Neural cell (in vitro differentiated cells): ENCODE measurements at regions not wholly inside any gene's neighbourhood (a gene's known extent, or its start where the extent isn't known, plus 50 kb on each side); places are given as distances from the start of the nearest gene placed in this dataset.
"Not testable (repeated sequence)": the region's sequence is repeated elsewhere in the genome, so short reads cannot be mapped to it uniquely, and the experiment has no call there.

Source experiments
- H2AFZ ChIP-seq: fragments of 200-600, 300-800 bp; sonication (generic), shearing (Covaris generic); 2 replicates; pipeline ENCODE4 v1.6.0; 2014; ENCODE audit warnings: low read depth, mild to moderate bottlenecking, antibody characterized with exemption, low read length, moderate library complexity
- H3F3A ChIP-seq: fragments of 200-600 bp; shearing (Covaris generic); 2 replicates; pipeline ENCODE4 v1.6.1; 2016; ENCODE audit warnings: mild to moderate bottlenecking, moderate library complexity, mixed read lengths, antibody characterized with exemption, low read length; ENCODE audit not compliant: insufficient read depth, poor library complexity, severe bottlenecking
- H3K27ac ChIP-seq: fragments of 200-600, 300-800 bp; sonication (generic), shearing (Covaris generic); 2 replicates; pipeline ENCODE4 v1.5.1; 2014; ENCODE audit warnings: mild to moderate bottlenecking, low read length, moderate library complexity
- H3K27me3 ChIP-seq: fragments of 300-800, 200-600 bp; sonication (generic), shearing (Covaris generic); 2 replicates; pipeline ENCODE4 v1.6.0; 2014; ENCODE audit warnings: mild to moderate bottlenecking, low read depth, low read length, moderate library complexity; ENCODE audit not compliant: insufficient read depth
- H3K36me3 ChIP-seq: fragments of 300-800, 200-600 bp; sonication (generic), shearing (Covaris generic); 2 replicates; pipeline ENCODE4 v1.5.1; 2014; ENCODE audit warnings: mild to moderate bottlenecking, antibody characterized with exemption, low read length, moderate library complexity; ENCODE audit not compliant: insufficient read depth
- H3K4me2 ChIP-seq: fragments of 300-800, 200-600 bp; sonication (generic), shearing (Covaris generic); 2 replicates; pipeline ENCODE4 v1.6.0; 2014; ENCODE audit warnings: mild to moderate bottlenecking, low read length
- H3K4me3 ChIP-seq: fragments of 300-800, 200-600 bp; sonication (generic), shearing (Covaris generic); 2 replicates; pipeline ENCODE4 v1.5.1; 2014; ENCODE audit warnings: mild to moderate bottlenecking, low read length, moderate library complexity
- H3K79me2 ChIP-seq: fragments of 200-600 bp; shearing (Covaris generic); replicated peaks from 2 replicates; pipeline ENCODE4 v1.6.0; 2014; ENCODE audit warnings: mild to moderate bottlenecking, low read length, moderate library complexity; ENCODE audit not compliant: insufficient read depth
- H3K9ac ChIP-seq: fragments of 300-800, 200-600 bp; sonication (generic), shearing (Covaris generic); 2 replicates; pipeline ENCODE4 v1.6.1; 2016; ENCODE audit warnings: mild to moderate bottlenecking, low read length, mixed read lengths
- H3K9me2 ChIP-seq: fragments of 200-600 bp; shearing (Covaris generic); 2 replicates; pipeline ENCODE4 v1.6.1; 2016; ENCODE audit warnings: mild to moderate bottlenecking, low read length, mixed read lengths; ENCODE audit not compliant: insufficient read depth
- H3K9me3 ChIP-seq: fragments of 200-600, 300-800 bp; sonication (generic), shearing (Covaris generic); 2 replicates; pipeline ENCODE4 v1.6.1; 2016; ENCODE audit warnings: mild to moderate bottlenecking, mixed run types, low read length, moderate library complexity, mixed read lengths
- H4K20me1 ChIP-seq: fragments of 200-600 bp; shearing (Covaris generic); 2 replicates; pipeline ENCODE4 v1.6.1; 2016; ENCODE audit warnings: mild to moderate bottlenecking, mixed run types; ENCODE audit not compliant: insufficient read depth
- EP300 ChIP-seq: fragments of 450-650 bp; conservative IDR thresholded peaks from 2 replicates; pipeline ENCODE4 v1.6.1; 2014; ENCODE audit warnings: antibody characterized with exemption, mild to moderate bottlenecking, moderate library complexity; ENCODE audit not compliant: poor library complexity, severe bottlenecking
- EZH2 ChIP-seq: fragments of 200-600, 300-800 bp; shearing (Covaris generic), sonication (generic); IDR thresholded peaks from 2 replicates; pipeline ENCODE4 v1.6.1; 2014; ENCODE audit warnings: antibody characterized with exemption, low read length, borderline replicate concordance, mild to moderate bottlenecking; ENCODE audit not compliant: insufficient read depth, poor library complexity, severe bottlenecking
- MXI1 ChIP-seq: fragments of 450-650 bp; conservative IDR thresholded peaks from 2 replicates; pipeline ENCODE4 v1.6.1; 2014; ENCODE audit warnings: antibody characterized with exemption, mild to moderate bottlenecking; ENCODE audit not compliant: poor library complexity, severe bottlenecking
- POLR2AphosphoS5 ChIP-seq: IDR thresholded peaks from 2 replicates; pipeline ENCODE4 v1.6.1; 2012
- RAD21 ChIP-seq: fragments of 450-650 bp; conservative IDR thresholded peaks from 2 replicates; pipeline ENCODE4 v1.6.1; 2014; ENCODE audit warnings: antibody characterized with exemption, mild to moderate bottlenecking, moderate library complexity
- REST ChIP-seq: IDR thresholded peaks from 2 replicates; pipeline ENCODE4 v1.6.1; 2012; ENCODE audit warnings: borderline replicate concordance
- SMC3 ChIP-seq: fragments of 450-650 bp; conservative IDR thresholded peaks from 2 replicates; pipeline ENCODE4 v1.6.1; 2014; ENCODE audit warnings: antibody characterized with exemption, mild to moderate bottlenecking, moderate library complexity; ENCODE audit not compliant: poor library complexity
- TAF1 ChIP-seq: IDR thresholded peaks from 2 replicates; pipeline ENCODE4 v1.6.1; 2012; ENCODE audit warnings: low read depth
- TF ChIP-seq, protein P1 (sequence below): fragments of 450-650 bp; IDR thresholded peaks from 2 replicates; pipeline ENCODE4 v1.5.1; 2014; ENCODE audit warnings: antibody characterized with exemption, mild to moderate bottlenecking, moderate library complexity; ENCODE audit not compliant: poor library complexity, severe bottlenecking

DNA sequence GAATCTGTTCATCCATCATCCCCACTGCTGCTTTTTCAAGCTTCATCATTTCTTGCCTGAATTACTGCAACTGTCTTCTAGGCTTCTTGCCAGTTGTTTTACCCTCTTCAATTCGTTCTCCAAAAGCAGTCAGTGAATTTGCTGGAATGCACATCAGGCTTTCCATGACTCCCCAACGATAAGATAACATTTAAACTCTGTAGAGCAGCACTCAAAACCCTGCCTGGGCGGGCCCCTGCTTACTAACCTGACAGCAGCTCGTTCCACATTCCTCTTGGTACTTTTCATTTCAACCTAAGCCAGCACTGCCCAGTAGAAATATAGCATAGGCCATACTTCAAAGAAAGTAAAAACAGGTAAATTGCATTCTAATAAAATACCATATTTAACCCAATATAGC, 342.9 kb downstream of the SUCLG1 start:
- Histone ChIP-seq H3K9me3 (peaks cover 4% of the 10 kb centered on the region), H4K20me1 (no peaks in the 10 kb centered on the region), H3K27me3 (no peaks in the 10 kb centered on the region), H3K36me3 (no peaks in the 10 kb centered on the region), H3F3A (no peaks in the 10 kb centered on the region), H3K79me2 (no peaks in the 10 kb centered on the region), H3K9ac (no peak overlapping the region), H3K4me2 (no peak overlapping the region), H2AFZ (no peak overlapping the region), H3K4me3 (no peak overlapping the region), H3K9me2 (no peaks in the 10 kb centered on the region), H3K27ac (no peak overlapping the region)
- TF ChIP-seq EZH2 (no peak), REST (no peak), POLR2AphosphoS5 (no peak), TAF1 (no peak), EP300 (no peak), RAD21 (no peak), MXI1 (no peak), SMC3 (no peak)
- TF ChIP-seq, protein P1, sequence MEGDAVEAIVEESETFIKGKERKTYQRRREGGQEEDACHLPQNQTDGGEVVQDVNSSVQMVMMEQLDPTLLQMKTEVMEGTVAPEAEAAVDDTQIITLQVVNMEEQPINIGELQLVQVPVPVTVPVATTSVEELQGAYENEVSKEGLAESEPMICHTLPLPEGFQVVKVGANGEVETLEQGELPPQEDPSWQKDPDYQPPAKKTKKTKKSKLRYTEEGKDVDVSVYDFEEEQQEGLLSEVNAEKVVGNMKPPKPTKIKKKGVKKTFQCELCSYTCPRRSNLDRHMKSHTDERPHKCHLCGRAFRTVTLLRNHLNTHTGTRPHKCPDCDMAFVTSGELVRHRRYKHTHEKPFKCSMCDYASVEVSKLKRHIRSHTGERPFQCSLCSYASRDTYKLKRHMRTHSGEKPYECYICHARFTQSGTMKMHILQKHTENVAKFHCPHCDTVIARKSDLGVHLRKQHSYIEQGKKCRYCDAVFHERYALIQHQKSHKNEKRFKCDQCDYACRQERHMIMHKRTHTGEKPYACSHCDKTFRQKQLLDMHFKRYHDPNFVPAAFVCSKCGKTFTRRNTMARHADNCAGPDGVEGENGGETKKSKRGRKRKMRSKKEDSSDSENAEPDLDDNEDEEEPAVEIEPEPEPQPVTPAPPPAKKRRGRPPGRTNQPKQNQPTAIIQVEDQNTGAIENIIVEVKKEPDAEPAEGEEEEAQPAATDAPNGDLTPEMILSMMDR: no peak

DNA sequence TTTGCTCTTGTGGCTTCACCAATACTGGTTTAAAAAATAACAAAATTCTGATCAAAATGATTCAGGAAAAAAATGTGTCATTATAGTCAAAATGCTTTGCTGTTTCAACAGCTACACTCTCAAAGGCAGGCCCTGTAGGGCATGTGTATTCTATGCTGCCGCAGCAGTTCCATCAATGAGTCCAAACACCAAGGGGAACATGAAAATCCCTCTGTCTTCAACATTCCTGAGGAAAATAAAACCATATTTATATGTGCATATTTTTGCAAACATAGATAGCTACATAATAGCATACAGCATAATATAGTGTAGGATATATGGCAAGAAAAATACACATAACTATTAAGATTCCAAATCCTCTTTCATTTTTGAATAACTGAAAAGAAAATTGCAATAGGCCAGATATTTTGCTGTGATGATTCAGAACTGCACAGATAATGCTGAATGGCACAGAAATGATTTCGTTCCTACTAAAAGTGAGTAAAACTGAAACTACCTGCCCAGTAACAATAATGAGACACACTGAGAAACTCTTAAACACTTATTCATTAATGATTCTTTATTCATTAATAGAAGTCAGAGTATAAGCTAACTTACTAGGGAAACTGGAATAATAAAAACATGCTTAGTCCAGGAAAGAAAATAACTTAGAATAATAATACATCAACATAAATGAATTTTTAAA, 343.8 kb downstream of the SUCLG1 start:
- Histone ChIP-seq H3F3A (no peaks in the 10 kb centered on the region), H3K9ac (no peak overlapping the region), H3K27me3 (no peaks in the 10 kb centered on the region), H3K4me3 (no peak overlapping the region), H3K9me3 (peaks cover 4% of the 10 kb centered on the region), H3K36me3 (no peaks in the 10 kb centered on the region), H3K79me2 (no peaks in the 10 kb centered on the region), H3K4me2 (no peak overlapping the region), H4K20me1 (no peaks in the 10 kb centered on the region), H3K27ac (no peak overlapping the region), H2AFZ (no peak overlapping the region), H3K9me2 (no peaks in the 10 kb centered on the region)
- TF ChIP-seq EP300: no peak
- TF ChIP-seq EZH2: no peak
- TF ChIP-seq SMC3: no peak
- TF ChIP-seq REST: no peak
- TF ChIP-seq MXI1: no peak
- no peak for TF ChIP-seq POLR2AphosphoS5
- TF ChIP-seq, protein P1: no peak
- TF ChIP-seq RAD21: no peak
- no peak for TF ChIP-seq TAF1

DNA sequence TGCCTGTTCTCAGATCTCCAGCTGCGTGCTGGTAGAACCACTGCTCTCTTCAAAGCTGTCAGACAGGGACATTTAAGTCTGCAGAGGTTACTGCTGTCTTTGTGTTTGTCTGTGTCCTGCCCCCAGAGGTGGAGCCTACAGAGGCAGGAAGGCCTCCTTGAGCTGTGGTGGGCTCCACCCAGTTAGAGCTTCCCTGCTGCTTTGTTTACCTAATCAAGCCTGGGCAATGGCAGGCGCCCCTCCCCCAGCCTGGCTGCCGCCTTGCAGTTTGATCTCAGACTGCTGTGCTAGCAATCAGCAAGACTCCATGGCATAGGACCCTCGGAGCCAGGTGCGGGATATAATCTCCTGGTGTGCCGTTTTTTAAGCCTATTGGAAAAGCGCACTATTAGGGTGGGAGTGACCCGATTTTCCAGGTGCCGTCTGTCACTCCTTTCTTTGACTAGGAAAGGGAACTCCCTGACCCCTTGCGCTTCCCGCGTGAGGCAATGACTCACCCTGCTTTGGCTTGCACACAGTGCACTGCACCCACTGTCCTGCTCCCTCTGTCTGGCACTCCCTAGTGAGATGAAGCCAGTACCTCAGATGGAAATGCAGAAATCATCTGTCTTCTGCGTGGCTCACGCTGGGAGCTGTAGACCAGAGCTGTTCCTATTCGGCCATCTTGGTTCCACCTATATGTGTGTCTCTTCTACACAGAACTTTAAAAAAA, 355.1 kb downstream of the SUCLG1 start:
- H2AFZ ChIP-seq, H3K36me3 ChIP-seq, H3K79me2 ChIP-seq: not testable (repeated sequence)

More for the DNA sequence above, 355.1 kb downstream of the SUCLG1 start:
- not testable (repeated sequence) for H3K27me3 ChIP-seq, H3F3A ChIP-seq, H3K9me2 ChIP-seq, H3K27ac ChIP-seq, H4K20me1 ChIP-seq, H3K9ac ChIP-seq, H3K4me2 ChIP-seq, H3K9me3 ChIP-seq, H3K4me3 ChIP-seq
